HG03139 (cell line): ENCODE measurements at regions not wholly inside any gene's neighbourhood (a gene's known extent, or its start where the extent isn't known, plus 50 kb on each side); places are given as distances from the start of the nearest gene placed in this dataset.
"Not testable (repeated sequence)": the region's sequence is repeated elsewhere in the genome, so short reads cannot be mapped to it uniquely, and the experiment has no call there.

Experiments
- ATAC-seq: cut with Tn5 transposase; IDR thresholded peaks from one replicate; pipeline ENCODE4 v1.9.1; 2021; ENCODE audit not compliant: unreplicated experiment

GRCh38 chr15:96974761-96975160, 644.3 kb downstream of the NR2F2 start:
- no peak for ATAC-seq

GRCh38 chr15:96977886-96978285, 647.4 kb downstream of the NR2F2 start:
- ATAC-seq, result no peak

GRCh38 chr15:96978937-96979473, 648.5 kb downstream of the NR2F2 start:
- no peak for ATAC-seq

DNA sequence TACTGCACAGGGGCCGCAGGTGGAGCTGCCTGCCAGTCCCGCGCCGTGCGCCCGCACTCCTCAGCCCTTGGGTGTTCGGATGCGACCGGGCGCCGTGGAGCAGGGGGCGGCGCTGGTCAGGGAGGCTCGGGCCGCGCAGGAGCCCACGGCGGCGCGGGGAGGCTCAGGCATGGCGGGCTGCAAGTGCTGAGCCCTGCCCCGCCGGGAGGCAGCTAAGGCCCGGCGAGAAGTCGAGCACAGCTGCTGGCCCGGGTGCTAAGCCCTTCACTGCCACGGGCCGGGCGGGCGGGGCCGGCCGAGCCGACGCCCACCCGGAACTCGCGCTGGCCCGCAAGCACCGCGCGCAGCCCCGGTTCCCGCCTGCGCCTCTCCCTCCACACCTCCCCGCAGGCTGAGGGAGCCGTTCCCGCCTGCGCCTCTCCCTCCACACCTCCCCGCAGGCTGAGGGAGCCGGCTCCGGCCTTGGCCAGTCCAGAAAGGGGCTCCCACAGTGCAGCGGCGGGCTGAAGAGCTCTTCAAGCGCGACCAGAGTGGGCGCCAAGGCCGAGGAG, 653.7 kb downstream of the NR2F2 start:
- not testable (repeated sequence) for ATAC-seq

GRCh38 chr15:96992817-96993216, 662.3 kb downstream of the NR2F2 start:
- no peak for ATAC-seq

- ATAC-seq, result no peak
Observed at GRCh38 chr15:96997538-96997937, 667.0 kb downstream of the NR2F2 start.

DNA sequence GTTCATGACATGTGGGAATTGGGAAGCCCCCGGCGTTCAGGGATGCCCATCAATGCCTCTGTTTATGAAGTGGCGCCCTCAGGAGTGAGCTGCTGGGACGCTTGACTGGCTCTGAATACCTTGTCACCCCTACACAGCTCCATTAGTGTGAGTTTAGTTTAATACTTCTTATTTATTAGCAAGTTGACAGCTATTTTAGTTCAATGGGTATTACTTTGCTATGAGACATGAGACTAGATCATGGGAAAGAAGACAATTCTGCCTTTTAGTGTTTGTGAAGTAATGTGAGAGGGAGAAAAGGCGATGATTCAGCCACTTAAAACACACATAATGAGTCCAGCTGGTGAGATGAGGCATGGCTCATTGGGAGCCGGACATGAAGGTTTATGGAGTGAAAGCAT, 678.5 kb downstream of the NR2F2 start:
- no peak for ATAC-seq

GRCh38 chr15:97012986-97013385, 682.5 kb downstream of the NR2F2 start:
- ATAC-seq, result no peak

- no peak for ATAC-seq
Observed at GRCh38 chr15:97013491-97013890, 683.0 kb downstream of the NR2F2 start.

- no peak for ATAC-seq
Observed at GRCh38 chr15:97014001-97014400, 683.5 kb downstream of the NR2F2 start.

GRCh38 chr15:97023488-97023844, 693.0 kb downstream of the NR2F2 start:
- no peak for ATAC-seq

- no peak for ATAC-seq
Observed at GRCh38 chr15:97026781-97027180, 696.3 kb downstream of the NR2F2 start.

DNA sequence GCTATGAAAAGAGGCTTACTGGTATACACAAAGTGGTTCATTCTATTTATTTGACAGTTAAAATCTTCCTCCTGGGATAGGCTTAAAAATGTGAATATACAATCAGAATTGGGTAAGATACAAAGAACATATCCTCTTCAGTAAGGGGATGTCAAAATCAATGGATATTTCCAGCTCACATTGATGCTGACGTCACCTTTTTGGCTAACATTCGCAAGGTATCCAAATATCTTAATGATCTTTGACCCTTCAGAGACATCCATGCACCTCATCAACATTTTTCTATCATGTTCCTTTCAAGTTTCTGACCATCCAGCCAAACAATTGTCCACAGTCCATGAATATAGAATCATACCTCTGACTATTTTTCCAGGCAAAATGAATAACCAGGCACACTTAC, 697.3 kb downstream of the NR2F2 start:
- no peak for ATAC-seq

DNA sequence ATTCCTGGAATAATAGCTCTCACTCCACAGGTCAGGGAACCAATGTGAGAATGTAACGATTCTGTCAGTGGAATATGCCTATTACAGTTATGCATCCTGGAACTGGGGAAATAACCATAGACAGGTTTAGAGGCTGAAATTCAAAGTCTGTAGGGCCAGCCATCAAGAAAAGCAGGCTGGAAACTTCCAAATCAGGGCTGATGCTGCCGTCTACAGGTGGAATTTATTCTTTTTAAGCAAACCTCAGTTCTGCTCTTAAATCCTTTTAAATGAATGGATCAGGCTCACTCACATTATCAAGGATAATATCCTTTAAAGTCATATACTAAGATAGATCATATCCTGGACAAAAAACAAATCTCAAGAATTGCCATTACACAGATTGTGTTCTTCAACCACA, 699.8 kb downstream of the NR2F2 start:
- ATAC-seq, result no peak

DNA sequence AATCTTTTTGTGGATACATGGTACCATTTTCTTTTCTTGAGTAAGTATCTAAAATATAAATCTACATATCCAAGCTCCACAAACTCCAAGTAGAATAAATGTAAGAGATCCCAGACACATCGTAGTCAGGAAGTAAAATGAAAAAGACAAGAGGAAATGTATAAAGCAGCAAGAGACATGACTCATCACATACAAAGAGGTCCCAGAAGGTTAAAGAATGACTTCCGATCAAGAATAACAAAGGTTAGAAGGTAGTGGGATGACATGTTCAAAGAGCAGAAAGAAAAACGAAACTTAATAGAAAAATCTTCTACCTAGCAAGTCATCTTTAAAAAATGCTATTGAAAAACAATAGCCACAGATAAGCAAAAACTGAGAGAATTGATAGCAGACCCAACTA, 705.8 kb downstream of the NR2F2 start:
- no peak for ATAC-seq

DNA sequence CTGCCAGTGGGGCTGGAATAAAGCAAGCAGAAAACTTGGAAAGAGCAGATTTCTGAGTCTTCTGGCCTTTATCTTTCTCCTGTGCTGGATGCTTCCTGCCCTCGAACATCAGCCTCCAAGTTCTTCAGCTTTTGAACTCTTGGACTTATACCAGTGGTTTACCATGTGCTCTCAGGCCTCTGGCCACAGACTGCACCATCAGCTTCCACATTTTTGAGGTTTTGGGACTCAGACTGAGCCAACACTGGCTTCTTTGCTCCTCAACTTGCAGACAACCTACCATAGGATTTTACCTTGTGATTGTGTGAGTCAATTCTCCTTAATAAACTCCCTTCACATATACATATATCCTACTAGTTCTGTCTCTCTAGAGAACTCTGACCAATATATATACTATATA, 706.6 kb downstream of the NR2F2 start:
- no peak for ATAC-seq

DNA sequence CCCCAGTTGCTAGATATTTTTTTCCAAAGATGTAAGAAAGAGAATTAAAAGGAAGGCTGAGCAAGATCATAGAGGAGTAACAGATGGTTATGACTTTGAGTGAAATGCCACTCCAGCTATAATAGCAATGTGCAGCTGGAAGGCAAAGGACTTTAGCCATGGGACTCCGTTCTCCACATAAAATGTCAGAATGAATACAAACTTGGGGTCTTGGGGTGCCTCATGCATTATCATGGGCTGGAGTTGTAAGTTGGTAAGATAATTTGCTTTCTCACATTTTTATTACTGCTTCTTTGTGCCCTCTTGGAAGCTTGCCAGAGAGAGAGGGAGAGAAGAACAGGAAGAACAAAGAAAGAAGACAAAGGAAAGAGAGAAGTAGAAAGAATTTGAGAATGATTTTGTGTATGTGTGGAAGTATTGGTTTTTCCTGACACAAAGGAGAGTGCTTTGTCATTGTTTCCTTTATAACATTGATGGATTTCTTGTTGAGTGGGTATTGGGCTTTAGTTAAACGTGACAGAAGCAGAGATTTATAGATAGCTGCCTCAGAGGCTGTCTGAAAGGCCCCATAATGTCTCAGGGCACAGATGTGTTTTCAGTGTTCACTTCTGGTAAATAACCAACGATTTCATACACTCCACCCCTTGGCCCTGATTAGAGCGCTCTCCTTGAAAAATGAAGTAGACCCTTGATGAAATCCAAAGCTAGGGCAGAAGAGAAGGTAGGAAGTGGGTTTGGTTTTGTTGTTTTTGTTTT, 715.3 kb downstream of the NR2F2 start:
- ATAC-seq, result no peak

GRCh38 chr15:97052513-97052912, 722.0 kb downstream of the NR2F2 start:
- ATAC-seq, result no peak

DNA sequence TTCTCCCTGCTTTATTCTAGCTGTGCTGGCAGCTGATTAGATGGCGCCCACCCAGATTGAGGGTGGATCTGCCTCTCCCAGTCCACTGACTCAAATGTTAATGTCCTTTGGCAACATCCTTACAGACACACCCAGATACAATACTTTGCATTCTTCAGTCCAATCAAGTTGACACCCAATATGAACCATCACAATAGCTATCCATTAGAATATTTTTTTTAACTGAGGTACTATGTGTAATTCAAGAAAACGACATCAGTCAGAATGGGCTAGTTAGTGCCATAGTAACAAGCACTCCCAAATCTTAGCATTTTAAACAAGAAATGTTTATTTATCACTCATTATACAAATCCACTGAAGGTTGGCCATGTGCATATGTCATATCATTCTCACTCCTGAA, 723.1 kb downstream of the NR2F2 start:
- no peak for ATAC-seq

DNA sequence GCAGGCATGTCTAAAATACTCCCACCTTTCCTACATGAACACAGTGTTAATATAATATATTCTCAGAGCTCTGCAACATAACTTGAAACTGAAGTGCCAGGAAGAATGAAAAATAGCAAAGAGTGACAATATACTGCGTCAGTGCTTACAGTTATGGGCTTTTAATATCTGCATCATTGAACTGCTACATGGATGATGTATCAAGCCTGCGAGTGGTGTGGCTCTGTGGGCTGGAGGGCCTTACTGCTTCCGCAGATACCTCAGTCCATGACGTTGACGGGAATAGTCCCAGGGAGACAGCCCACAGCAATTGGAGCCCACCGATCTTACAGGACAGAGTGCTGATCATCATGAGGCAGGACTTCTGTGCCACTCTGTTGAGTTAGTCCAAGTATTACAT, 727.0 kb downstream of the NR2F2 start:
- no peak for ATAC-seq

DNA sequence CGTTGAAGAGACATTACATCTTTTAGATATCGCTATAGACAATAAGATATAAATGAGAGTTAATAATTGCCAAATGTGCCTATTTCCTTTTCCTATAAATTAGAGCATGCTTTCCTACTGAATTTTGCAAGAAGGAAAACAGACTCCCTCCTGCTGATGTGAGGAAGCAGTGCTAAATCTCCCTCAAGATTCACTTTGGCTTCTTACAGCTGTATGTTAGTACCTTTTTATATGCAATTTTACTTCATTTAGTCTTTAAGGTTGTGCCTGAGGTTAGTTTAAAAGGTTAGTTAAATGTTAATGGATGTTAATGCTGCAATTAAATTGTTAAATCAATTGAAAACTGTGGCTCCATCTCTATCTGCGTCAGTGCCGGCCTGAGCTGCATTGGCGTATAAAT, 728.8 kb downstream of the NR2F2 start:
- no peak for ATAC-seq

DNA sequence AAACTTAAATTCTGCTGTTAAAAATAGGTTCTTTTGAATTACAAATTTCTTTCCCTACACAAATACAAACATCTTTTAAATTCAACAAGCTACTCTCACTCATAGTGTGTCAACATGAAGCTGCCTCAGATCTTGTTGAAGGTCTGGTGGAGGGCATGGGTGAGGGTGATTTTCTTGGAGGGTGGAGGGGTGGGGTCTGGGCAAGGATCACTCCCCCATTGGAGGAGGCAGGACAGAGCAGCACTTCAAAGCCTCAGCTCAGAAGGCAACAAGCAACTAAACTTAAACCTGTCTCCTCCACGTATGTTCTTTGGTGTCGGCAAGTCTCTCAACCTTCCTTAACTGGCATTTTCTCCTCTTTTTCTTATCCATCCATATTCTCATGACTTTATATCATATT, 730.9 kb downstream of the NR2F2 start:
- ATAC-seq, result no peak

DNA sequence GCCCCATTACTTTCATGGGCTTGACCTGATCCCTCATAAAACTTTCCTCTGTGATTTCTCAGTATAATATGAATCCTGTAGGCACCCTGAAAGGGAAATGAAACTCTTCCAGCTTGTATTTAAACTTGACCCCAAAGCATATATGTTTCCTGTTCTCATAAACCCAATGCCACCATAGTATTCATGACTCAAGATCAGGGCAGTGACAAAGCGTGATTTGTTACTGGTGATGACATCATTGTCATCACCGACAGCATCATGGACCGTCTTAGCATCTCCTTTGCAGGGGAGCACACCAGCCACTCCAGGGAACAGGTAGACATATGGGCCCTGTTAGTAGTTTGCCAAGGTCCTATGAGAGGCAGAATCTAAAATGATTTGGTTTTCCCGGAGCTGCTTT, 741.2 kb downstream of the NR2F2 start:
- no peak for ATAC-seq
